ENCODE measurements at regions not wholly inside any gene's neighbourhood (a gene's known extent, or its start where the extent isn't known, plus 50 kb on each side); places are given as distances from the start of the nearest gene placed in this dataset.

DNA sequence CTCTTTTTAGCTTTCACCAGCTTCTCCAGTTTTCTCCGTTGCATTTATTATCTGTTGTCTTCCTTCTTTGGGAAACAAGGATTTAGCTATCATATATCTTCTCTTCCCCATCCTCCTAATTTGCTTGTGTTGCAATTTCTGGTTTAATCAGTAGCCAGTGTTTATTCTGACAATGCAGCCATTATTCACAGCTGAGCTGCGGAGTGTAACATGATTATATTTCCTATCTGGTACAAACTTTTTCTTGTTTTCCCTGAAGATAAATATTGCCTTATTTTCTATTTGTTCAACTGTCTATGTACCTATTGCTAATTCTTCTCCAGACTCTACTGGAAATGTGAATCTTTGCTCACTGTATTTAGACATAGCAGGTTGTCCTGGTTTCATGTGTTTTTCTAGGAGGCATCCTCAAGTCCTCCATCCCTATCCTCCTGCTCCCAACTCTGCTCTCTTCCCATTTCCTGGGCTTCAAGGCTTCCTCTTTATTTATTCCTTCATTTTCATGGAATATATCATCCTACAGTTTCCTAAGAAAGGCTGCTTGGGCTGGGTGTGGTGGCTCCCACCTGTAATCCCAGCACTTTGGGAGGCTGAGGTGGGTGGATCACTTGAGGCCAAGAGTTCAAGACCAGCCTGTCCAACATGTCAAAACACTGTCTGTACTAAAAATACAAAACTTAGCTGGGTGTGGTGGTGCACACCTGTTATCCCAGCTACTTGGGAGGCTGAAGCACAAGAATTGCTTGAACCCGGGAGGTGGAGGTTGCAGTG is 72.4 kb upstream of the KDM7A start (continued):
- TF ChIP-seq, protein P1, sequence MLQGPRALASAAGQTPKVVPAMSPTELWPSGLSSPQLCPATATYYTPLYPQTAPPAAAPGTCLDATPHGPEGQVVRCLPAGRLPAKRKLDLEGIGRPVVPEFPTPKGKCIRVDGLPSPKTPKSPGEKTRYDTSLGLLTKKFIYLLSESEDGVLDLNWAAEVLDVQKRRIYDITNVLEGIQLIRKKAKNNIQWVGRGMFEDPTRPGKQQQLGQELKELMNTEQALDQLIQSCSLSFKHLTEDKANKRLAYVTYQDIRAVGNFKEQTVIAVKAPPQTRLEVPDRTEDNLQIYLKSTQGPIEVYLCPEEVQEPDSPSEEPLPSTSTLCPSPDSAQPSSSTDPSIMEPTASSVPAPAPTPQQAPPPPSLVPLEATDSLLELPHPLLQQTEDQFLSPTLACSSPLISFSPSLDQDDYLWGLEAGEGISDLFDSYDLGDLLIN (CRISPR knock-in tag; IDR thresholded peaks at IDR 0.05; ENCODE audit: borderline replicate concordance) = no peak
- TF ChIP-seq ZNF143 (CRISPR knock-in tag; IDR thresholded peaks at IDR 0.05) (no peak), GTF2F1 (IDR thresholded peaks at IDR 0.05; ENCODE audit: low read length) (no peak), BRCA1 (CRISPR knock-in tag; IDR thresholded peaks at IDR 0.05) (no peak), GFI1 (CRISPR knock-in tag; IDR thresholded peaks at IDR 0.05; ENCODE audit: borderline replicate concordance) (peak; percentile 80; the same call in 1 of the 2 replicates), MATR3 (CRISPR knock-in tag; IDR thresholded peaks at IDR 0.05) (no peak), ZSCAN12 (CRISPR knock-in tag; IDR thresholded peaks at IDR 0.05) (no peak), ZNF773 (CRISPR knock-in tag; IDR thresholded peaks at IDR 0.05; ENCODE audit: borderline replicate concordance) (no peak), IKZF4 (CRISPR knock-in tag; IDR thresholded peaks at IDR 0.05; ENCODE audit: borderline replicate concordance, low read depth, not compliant biosample characterization) (no peak), ZNF260 (CRISPR knock-in tag; IDR thresholded peaks at IDR 0.05; ENCODE audit: borderline replicate concordance, low read depth) (no peak), RNF2 (conservative IDR thresholded peaks at IDR 0.05; ENCODE audit: low read depth) (no peak), ADNP (CRISPR knock-in tag; IDR thresholded peaks at IDR 0.05) (peak; percentile 92), KLF11 (CRISPR knock-in tag; IDR thresholded peaks at IDR 0.05) (no peak), ZNF567 (CRISPR knock-in tag; IDR thresholded peaks at IDR 0.05; ENCODE audit: borderline replicate concordance) (no peak), PPARG (CRISPR knock-in tag; conservative IDR thresholded peaks at IDR 0.05) (peak; percentile 73), TCF12 (IDR thresholded peaks at IDR 0.05) (no peak), TCF12 (CRISPR knock-in tag; IDR thresholded peaks at IDR 0.05) (no peak), SRY (CRISPR knock-in tag; IDR thresholded peaks at IDR 0.05) (no peak), TBX2 (CRISPR knock-in tag; IDR thresholded peaks at IDR 0.05; ENCODE audit: borderline replicate concordance) (peak; percentile 80), RARG (CRISPR knock-in tag; IDR thresholded peaks at IDR 0.05; ENCODE audit: low read depth) (no peak), MEF2D (CRISPR knock-in tag; IDR thresholded peaks at IDR 0.05) (peak; percentile 40; the same call in 1 of the 2 replicates), ZNF431 (CRISPR knock-in tag; IDR thresholded peaks at IDR 0.05; ENCODE audit: borderline replicate concordance, low read depth) (no peak; the same call in 1 of the 2 replicates), KDM3A (CRISPR knock-in tag; IDR thresholded peaks at IDR 0.05; ENCODE audit: low read depth) (0 out of 2 replicates have a peak, but pooled peaks have one; percentile 48), TCF7 (IDR thresholded peaks at IDR 0.05; ENCODE audit: low read depth) (peak; percentile 73)
- TF ChIP-seq, protein P2, sequence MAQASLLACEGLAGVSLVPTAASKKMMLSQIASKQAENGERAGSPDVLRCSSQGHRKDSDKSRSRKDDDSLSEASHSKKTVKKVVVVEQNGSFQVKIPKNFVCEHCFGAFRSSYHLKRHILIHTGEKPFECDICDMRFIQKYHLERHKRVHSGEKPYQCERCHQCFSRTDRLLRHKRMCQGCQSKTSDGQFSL (CRISPR knock-in tag; IDR thresholded peaks at IDR 0.05) = no peak
- TF ChIP-seq, protein P3, sequence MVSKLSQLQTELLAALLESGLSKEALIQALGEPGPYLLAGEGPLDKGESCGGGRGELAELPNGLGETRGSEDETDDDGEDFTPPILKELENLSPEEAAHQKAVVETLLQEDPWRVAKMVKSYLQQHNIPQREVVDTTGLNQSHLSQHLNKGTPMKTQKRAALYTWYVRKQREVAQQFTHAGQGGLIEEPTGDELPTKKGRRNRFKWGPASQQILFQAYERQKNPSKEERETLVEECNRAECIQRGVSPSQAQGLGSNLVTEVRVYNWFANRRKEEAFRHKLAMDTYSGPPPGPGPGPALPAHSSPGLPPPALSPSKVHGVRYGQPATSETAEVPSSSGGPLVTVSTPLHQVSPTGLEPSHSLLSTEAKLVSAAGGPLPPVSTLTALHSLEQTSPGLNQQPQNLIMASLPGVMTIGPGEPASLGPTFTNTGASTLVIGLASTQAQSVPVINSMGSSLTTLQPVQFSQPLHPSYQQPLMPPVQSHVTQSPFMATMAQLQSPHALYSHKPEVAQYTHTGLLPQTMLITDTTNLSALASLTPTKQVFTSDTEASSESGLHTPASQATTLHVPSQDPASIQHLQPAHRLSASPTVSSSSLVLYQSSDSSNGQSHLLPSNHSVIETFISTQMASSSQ (IDR thresholded peaks at IDR 0.05; ENCODE audit: low read depth) = peak; percentile 100
- TF ChIP-seq, protein P3 (CRISPR knock-in tag; IDR thresholded peaks at IDR 0.05; ENCODE audit: borderline replicate concordance) = peak; percentile 100

Data from HepG2 (cell line).